HG03575 (cell line): ENCODE measurements at regions not wholly inside any gene's neighbourhood (a gene's known extent, or its start where the extent isn't known, plus 50 kb on each side); places are given as distances from the start of the nearest gene placed in this dataset.

Experiments
- ATAC-seq: cut with Tn5 transposase; IDR thresholded peaks from one replicate; pipeline ENCODE4 v1.9.1; 2021; ENCODE audit not compliant: unreplicated experiment, insufficient number of reproducible peaks, low FRiP score; ENCODE audit errors: extremely low read depth

GRCh38 chr19:29318581-29318980 lies 105.6 kb upstream of the UQCRFS1 start:
- ATAC-seq: no peak

- ATAC-seq: no peak
These were observed 107.1 kb upstream of the UQCRFS1 start for GRCh38 chr19:29320086-29320485.

GRCh38 chr19:29320618-29321017 lies 107.7 kb upstream of the UQCRFS1 start:
- no peak for ATAC-seq

GRCh38 chr19:29321116-29321515 lies 108.2 kb upstream of the UQCRFS1 start:
- ATAC-seq: no peak

GRCh38 chr19:29323021-29323430 lies 110.1 kb upstream of the UQCRFS1 start:
- ATAC-seq: no peak

GRCh38 chr19:29323440-29324290 lies 110.7 kb upstream of the UQCRFS1 start:
- no peak for ATAC-seq

GRCh38 chr19:29324291-29324680 lies 111.3 kb upstream of the UQCRFS1 start:
- ATAC-seq: no peak

GRCh38 chr19:29324717-29325116 lies 111.8 kb upstream of the UQCRFS1 start:
- no peak for ATAC-seq

GRCh38 chr19:29325241-29325975 lies 112.5 kb upstream of the UQCRFS1 start:
- ATAC-seq: no peak

- no peak for ATAC-seq
These were observed 113.4 kb upstream of the UQCRFS1 start for GRCh38 chr19:29326351-29326750.

- no peak for ATAC-seq
These were observed 114.2 kb upstream of the UQCRFS1 start for GRCh38 chr19:29326849-29327840.

- ATAC-seq: no peak
These were observed 115.6 kb upstream of the UQCRFS1 start for GRCh38 chr19:29328586-29328985.

- no peak for ATAC-seq
These were observed 116.6 kb upstream of the UQCRFS1 start for GRCh38 chr19:29329460-29330134.

GRCh38 chr19:29336425-29336824 lies 123.5 kb upstream of the UQCRFS1 start:
- ATAC-seq: no peak

GRCh38 chr19:29337029-29337428 lies 124.1 kb upstream of the UQCRFS1 start:
- ATAC-seq: no peak

- ATAC-seq: no peak
These were observed 125.5 kb upstream of the UQCRFS1 start for GRCh38 chr19:29338480-29338879.

- no peak for ATAC-seq
These were observed 129.8 kb upstream of the UQCRFS1 start for GRCh38 chr19:29342721-29343120.

- no peak for ATAC-seq
These were observed 151.3 kb upstream of the UQCRFS1 start for GRCh38 chr19:29364224-29364726.
